DMS79 (cell line): ENCODE measurements at regions not wholly inside any gene's neighbourhood (a gene's known extent, or its start where the extent isn't known, plus 50 kb on each side); places are given as distances from the start of the nearest gene placed in this dataset.
"Not testable (repeated sequence)": the region's sequence is repeated elsewhere in the genome, so short reads cannot be mapped to it uniquely, and the experiment has no call there.

Experiments
- DNase-seq: peaks from one replicate; lab custom pipeline; 2025; lab: John Stamatoyannopoulos, UW

DNA sequence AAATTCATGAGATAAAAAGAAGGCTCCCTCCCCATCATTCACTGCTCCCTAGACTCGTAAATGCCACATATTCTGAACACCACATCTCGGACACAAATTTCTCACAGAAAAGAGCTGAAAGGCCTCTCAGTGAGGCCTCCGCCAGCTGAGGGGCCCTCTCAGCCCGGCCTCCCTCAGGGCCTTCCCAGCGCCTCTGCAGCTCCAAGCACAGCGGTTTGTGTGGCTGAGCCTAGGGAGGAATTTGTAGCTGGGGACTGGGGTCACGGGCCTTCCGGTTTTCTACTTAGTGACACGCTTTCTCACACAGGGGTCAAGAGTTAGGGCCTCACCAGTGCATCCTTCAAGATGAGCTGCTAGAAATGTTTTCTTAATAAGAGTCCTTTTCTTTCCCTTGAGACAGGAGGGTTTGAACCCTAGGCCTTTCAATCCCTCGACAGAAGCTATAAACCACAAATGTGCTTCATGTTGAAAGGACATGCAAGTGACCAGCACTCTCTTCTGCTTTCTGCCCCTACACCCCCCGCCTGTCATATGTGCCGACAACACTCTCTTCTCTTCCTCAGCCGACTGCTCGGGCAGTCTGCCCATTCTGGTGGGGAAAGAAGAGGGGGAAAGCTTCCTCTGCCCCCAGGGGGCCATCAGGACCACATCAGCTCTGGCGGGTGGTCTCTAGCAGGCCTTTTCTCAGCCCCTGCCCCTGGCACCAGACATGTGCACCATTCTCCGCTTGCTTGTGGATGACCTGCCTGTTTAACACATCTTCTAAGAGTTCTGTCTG is 104.9 kb downstream of the CHIC2 start:
- DNase-seq, result no peak

DNA sequence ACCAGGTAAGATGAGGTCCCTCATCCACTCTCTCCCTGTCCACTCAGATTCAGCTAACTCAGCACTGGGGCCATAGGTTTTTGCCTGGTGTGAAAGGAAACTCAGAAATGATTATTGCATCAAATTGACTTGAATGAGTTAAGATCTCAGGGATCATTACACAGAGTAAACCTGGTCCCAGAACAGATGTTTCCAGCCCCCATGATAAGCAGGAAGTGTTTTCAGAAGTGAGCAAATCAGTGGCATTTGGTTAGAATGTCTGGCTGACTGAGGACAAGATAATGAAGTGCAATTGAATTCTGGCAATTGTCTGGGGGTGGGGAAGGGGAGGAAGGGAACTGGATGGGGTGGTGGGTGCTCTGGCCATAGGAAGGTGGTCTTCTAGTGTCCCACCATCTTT is 108.0 kb downstream of the CHIC2 start:
- DNase-seq, result no peak

DNA sequence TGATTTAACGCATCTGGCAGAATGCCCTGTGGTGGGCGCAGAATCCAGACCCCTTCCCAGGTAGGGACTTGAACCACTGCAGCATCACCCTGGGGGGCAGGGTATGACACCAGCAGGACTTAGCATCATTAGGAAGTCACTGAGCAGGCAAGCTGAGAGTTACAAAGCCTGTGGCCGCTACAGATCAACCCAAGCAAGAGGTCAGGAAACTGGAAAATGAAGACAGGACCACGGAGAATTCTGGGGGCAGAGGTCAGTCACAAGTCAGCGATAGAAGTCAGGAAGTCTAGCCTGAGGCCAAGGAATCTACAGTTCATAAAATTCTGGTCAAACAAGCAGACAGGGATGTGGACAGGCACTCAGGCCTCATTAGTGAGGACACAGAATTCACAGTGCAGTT is 108.4 kb downstream of the CHIC2 start:
- no peak for DNase-seq

DNA sequence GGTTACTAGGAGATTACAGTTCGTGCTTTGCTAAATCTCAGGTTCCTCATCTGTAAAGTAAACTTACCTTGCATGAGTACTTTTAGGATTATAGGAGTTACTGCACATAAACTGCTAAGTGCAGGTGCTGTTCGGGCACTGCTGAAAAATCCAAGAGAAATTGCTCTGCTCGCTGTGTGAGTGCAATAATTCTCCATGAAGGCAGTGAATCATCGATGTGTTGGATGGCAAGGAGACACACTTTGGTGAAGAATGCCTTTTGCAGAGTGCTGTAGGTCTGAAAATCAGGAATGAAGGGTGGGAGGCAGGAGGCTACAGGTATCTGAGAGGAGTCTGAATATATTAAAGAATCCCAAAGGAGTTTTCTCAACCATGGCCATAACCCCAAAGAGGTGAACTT is 113.0 kb downstream of the CHIC2 start:
- DNase-seq, result no peak

GRCh38 chr4:53943345-53944085 is 120.9 kb downstream of the CHIC2 start:
- no peak for DNase-seq

GRCh38 chr4:53942712-53943111 is 121.7 kb downstream of the CHIC2 start:
- DNase-seq, result no peak

DNA sequence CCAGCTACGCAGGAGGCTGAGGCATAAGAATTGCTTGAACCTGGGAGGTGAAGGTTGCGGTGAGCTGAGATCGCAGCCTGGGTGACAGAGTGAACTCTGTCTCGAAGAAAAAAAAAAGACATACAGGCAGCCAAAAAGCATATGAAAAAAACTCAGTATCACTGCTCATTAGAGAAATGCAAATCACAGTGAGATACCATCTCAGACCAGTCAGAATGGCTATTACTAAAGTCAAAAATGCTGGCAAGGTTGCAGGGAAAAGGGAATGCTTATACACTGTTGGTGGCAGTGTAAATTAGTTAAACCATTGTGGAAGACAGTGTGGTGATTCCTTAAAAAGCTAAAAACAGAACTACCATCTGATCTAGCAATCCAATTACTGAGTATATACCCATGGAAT is 123.1 kb downstream of the CHIC2 start:
- DNase-seq, result no peak

DNA sequence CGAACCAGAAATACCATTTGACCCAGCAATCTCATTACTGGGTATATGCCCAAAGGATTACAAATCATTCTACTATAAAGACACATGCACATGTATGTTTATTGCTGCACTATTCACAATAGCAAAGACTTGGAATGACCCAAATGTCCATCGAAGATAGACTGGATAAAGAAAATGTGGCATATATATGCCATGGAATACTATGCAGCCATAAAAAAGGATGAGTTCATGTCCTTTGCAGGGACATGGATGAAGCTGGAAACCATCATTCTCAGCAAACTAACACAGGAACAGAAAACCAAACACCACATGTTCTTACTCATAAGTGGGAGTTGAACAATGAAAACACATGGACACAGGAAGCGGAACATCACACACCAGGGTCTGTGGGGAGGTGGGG is 124.5 kb downstream of the CHIC2 start:
- DNase-seq, result not testable (repeated sequence)

DNA sequence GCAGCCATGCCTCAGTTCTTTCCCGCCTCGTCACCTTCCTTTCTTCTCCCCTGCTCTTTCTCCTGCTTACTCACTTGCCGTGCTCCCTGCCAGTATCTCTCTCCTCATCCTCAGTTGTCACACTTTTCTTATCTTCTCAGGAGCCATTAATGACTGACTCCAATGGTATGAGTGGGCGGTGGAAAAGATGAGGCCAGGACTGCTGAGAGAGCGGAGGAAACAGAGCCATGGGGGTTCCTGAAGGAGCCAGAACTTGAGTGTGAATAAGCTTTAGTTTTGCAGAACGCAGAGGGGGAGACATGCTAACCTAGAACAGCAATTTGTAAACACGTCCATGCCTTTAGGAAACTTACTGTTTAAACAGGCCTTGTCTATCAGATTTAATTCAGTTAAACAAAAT is 126.5 kb downstream of the CHIC2 start:
- no peak for DNase-seq

DNA sequence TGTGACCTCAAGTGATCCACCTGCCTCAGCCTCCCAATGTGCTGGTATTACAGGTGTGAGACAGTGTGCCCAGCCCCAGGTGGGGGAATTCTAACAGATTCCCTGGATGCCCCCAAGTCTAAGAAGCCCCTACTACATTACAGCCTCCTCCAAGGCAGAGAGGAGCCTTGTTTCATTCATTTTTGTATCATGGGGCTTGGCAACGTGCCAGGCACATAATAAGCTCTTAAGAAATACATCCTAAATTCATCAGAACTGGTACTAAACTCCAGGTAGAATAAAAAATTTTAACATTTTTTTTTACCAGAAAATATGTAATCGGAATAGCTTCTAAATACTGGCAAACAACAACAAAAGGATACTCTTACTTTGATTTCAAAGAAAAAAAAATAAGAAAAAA is 127.1 kb downstream of the CHIC2 start:
- no peak for DNase-seq

DNA sequence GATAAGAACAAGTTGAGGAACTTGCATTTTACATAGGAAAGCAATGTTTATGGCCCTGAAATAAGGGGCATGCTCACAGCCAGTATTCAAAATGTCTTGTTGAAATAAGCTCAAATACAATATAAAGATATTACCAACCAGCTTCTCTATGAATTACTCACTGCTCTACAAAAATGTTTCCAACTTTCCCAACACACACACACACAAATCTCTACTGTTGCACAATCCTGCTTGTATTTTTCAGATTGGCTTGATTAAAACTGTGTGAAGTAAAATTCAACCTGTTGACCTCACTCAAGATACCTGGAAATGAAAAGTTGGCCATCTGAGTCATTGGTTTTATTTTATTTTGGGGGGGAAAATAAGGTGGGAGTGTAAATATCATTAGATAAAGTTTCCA is 128.6 kb downstream of the CHIC2 start:
- no peak for DNase-seq

GRCh38 chr4:53932796-53933610 is 131.4 kb downstream of the CHIC2 start:
- no peak for DNase-seq

DNA sequence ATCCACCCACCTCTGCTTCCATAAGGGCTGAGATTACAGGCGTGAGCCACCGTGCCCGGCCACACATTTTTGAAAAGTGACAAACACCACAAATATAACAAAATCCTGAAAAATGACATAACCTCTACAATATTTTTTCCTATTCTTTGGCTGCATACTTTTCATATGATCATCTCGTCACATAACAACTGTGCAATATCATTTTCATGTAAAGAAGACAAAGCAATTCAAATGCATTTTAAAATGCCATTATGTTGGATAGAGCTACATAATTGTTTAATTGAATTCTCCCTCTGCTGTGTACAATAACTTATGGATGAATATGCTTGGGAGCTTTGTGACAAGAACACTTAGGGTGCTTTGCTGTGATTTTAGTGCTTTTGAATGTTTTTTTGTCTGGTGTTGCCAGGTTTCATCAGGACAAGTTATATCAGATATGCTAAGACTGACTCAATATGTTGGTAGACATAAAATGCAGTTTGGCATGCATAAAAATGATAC is 132.9 kb downstream of the CHIC2 start:
- no peak for DNase-seq

GRCh38 chr4:53929955-53930798 is 134.2 kb downstream of the CHIC2 start:
- DNase-seq, result no peak

- no peak for DNase-seq
Observed at GRCh38 chr4:53929311-53929710, 135.1 kb downstream of the CHIC2 start.

DNA sequence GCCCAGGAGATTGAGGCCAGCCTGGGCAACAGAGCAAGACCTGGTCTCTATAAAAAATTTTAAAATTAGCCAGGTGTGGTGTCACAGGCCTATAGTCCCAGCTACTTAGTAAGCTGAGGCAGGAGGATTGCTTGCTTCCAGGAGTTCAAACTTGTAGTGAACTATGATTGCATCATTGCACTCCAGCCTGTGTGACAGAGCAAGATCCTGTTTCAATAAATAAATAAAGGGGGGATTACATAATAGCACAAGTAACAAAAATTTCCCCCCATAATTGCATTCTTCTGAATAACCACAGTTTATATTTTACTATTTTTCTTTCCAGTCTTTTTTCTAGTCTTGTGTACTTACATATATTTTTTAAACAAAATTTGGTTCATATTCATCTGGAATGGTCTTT is 135.6 kb downstream of the CHIC2 start:
- DNase-seq, result no peak

DNA sequence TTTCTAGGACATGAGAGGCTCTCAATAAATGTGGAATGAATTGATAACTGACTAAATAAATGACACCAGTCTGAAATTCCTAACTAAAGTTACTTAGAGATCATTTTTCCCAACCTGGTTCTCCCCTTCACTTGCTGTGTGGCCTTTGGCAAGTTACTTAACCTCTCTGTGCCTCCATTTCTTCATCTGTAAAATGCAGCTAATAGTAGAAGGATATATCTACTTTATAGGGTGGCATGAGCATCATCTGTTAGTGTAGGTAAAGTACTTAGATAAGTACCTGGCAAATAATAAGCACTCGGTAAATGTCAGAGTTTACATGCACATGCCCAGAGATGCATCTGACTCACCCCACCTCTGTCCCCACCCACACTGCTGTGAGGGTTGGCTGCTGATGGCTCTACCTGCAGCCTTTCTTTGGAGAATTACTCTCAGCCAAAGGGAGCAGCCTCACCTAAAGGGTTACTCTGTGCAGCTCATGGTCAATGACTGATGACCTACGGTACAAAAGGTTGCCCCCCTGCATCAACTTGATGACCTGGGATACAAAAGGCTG is 139.3 kb downstream of the CHIC2 start:
- DNase-seq, result no peak

DNA sequence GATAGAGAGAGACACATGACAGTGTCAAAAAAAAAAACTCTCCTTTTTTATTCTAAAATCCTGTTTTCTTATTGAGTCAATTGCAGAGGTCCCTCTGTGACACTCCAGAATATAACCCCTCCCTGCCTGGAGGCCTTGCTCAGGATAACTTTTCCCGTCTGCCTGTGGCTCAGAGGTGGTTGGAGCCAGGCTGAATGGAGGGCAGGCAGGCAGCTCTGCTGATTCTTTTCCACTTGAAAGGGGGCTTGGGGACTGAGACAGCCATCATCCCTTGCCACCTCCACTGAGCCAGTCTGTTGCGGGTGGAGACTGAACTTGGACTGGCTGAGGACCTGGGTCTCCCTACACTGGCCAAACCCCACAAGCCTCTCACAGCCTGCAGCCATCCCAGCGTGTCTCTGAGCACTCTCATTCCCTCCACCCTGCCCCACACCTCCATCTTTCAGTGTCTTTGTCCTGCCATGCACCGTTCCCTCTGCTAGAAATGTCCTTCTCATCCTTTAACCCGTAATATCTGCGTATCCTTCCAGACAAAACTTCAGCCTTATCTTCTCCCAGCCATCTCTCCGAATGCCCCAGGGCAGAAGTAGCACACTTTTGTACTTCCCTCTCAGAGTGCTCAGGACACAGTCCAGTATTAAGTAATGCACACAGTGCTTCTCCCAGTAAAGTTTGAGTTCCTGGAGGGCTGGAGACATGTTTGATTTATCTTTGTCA is 139.9 kb downstream of the CHIC2 start:
- DNase-seq, result no peak

GRCh38 chr4:53923921-53924320 is 140.5 kb downstream of the CHIC2 start:
- no peak for DNase-seq

GRCh38 chr4:53921856-53922255 is 142.5 kb downstream of the CHIC2 start:
- DNase-seq, result no peak

GRCh38 chr4:53920883-53921282 is 143.5 kb downstream of the CHIC2 start:
- DNase-seq, result no peak
